ENCODE measurements at regions not wholly inside any gene's neighbourhood (a gene's known extent, or its start where the extent isn't known, plus 50 kb on each side); places are given as distances from the start of the nearest gene placed in this dataset.

GRCh38 chr17:5821803-5822202 lies 237.5 kb upstream of the NLRP1 start:
- Mint-ChIP-seq H3K4me1 (ENCODE audit: low read depth, unreplicated experiment) (peaks cover 13% of the 10 kb centered on the region), H3K27me3 (ENCODE audit: unreplicated experiment) (peaks cover 8% of the 10 kb centered on the region), H3K9me3 (ENCODE audit: unreplicated experiment) (peaks cover 12% of the 10 kb centered on the region), H3K27ac (ENCODE audit: unreplicated experiment) (no peak overlapping the region), H3K36me3 (ENCODE audit: unreplicated experiment) (peaks cover under 1% of the 10 kb centered on the region), H3K4me3 (ENCODE audit: unreplicated experiment) (no peak overlapping the region)
- no peak for DNase-seq
- no peak for TF ChIP-seq CTCF (IDR thresholded peaks at IDR 0.05; ENCODE audit: partially characterized antibody, unreplicated experiment)

GRCh38 chr17:5822281-5823060 lies 238.2 kb upstream of the NLRP1 start:
- Mint-ChIP-seq H3K27me3 (ENCODE audit: unreplicated experiment) (peaks cover 5% of the 10 kb centered on the region), H3K36me3 (ENCODE audit: unreplicated experiment) (peaks cover 7% of the 10 kb centered on the region), H3K9me3 (ENCODE audit: unreplicated experiment) (peaks cover 10% of the 10 kb centered on the region), H3K4me3 (ENCODE audit: unreplicated experiment) (no peak overlapping the region), H3K27ac (ENCODE audit: unreplicated experiment) (no peak overlapping the region), H3K4me1 (ENCODE audit: low read depth, unreplicated experiment) (peaks cover 13% of the 10 kb centered on the region)
- no peak for DNase-seq
- no peak for TF ChIP-seq CTCF (IDR thresholded peaks at IDR 0.05; ENCODE audit: partially characterized antibody, unreplicated experiment)

- peaks cover 5% of the 10 kb centered on the region for H3K27me3 Mint-ChIP-seq (ENCODE audit: unreplicated experiment)
- TF ChIP-seq CTCF (IDR thresholded peaks at IDR 0.05; ENCODE audit: partially characterized antibody, unreplicated experiment), result no peak
- H3K36me3 Mint-ChIP-seq (ENCODE audit: unreplicated experiment), result peaks cover 12% of the 10 kb centered on the region
- no peak overlapping the region for H3K4me3 Mint-ChIP-seq (ENCODE audit: unreplicated experiment)
- no peak overlapping the region for H3K27ac Mint-ChIP-seq (ENCODE audit: unreplicated experiment)
- H3K9me3 Mint-ChIP-seq (ENCODE audit: unreplicated experiment), result peaks cover 11% of the 10 kb centered on the region
- H3K4me1 Mint-ChIP-seq (ENCODE audit: low read depth, unreplicated experiment), result peaks cover 11% of the 10 kb centered on the region
- DNase-seq, result no peak
These were observed 238.9 kb upstream of the NLRP1 start for GRCh38 chr17:5823219-5823618.

DNA sequence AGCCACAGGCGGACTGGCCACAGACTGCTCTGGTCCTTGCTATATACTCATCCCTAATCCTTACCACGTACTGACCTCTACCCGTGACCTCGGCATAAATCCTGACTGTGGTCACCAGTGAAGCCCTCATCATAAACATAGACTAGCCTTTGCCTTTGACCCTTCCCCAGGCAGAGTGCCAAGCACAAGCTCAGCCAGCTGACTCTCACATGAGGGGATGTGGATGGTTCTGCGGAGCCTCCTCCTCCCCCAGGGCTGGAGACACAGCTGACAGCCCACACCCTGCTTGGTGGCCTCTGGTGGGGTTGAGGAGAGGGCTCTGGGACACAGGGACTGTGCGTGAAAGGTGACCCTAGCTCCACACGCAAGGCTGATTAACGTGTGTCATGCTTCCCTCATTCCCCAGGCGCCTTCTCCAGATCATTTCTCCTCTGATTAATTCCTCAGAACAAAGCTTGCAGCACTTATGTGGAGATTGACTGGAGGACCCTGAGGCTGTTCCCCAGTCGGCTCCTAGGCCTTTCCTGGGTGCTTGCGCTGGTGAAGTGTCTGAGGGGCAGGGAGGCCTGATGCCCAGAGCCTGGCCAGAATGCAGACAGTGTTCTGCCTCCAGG lies 241.5 kb upstream of the NLRP1 start:
- no peak overlapping the region for H3K4me3 Mint-ChIP-seq (ENCODE audit: unreplicated experiment)
- no peak for TF ChIP-seq CTCF (IDR thresholded peaks at IDR 0.05; ENCODE audit: partially characterized antibody, unreplicated experiment)
- DNase-seq, result no peak
- H3K9me3 Mint-ChIP-seq (ENCODE audit: unreplicated experiment), result peaks cover 3% of the 10 kb centered on the region
- peaks cover 8% of the 10 kb centered on the region for H3K4me1 Mint-ChIP-seq (ENCODE audit: low read depth, unreplicated experiment)
- peaks cover 17% of the 10 kb centered on the region for H3K36me3 Mint-ChIP-seq (ENCODE audit: unreplicated experiment)
- no peaks in the 10 kb centered on the region for H3K27me3 Mint-ChIP-seq (ENCODE audit: unreplicated experiment)
- H3K27ac Mint-ChIP-seq (ENCODE audit: unreplicated experiment), result no peak overlapping the region

GRCh38 chr17:5826384-5826783 lies 242.1 kb upstream of the NLRP1 start:
- DNase-seq, result no peak
- no peak for TF ChIP-seq CTCF (IDR thresholded peaks at IDR 0.05; ENCODE audit: partially characterized antibody, unreplicated experiment)
- Mint-ChIP-seq H3K27ac (ENCODE audit: unreplicated experiment) (no peak overlapping the region), H3K27me3 (ENCODE audit: unreplicated experiment) (no peaks in the 10 kb centered on the region), H3K4me3 (ENCODE audit: unreplicated experiment) (no peak overlapping the region), H3K4me1 (ENCODE audit: low read depth, unreplicated experiment) (peaks cover 8% of the 10 kb centered on the region), H3K9me3 (ENCODE audit: unreplicated experiment) (peaks cover 3% of the 10 kb centered on the region), H3K36me3 (ENCODE audit: unreplicated experiment) (peaks cover 17% of the 10 kb centered on the region)
